ENCODE measurements at regions not wholly inside any gene's neighbourhood (a gene's known extent, or its start where the extent isn't known, plus 50 kb on each side); places are given as distances from the start of the nearest gene placed in this dataset.
"Not testable (repeated sequence)": the region's sequence is repeated elsewhere in the genome, so short reads cannot be mapped to it uniquely, and the experiment has no call there.

- FAIRE-seq (no peak), DNase-seq (ENCODE audit: low spot score) (no peak)
These were observed 801.9 kb downstream of the PLOD2 start for GRCh38 chr3:145359040-145359439.

DNA sequence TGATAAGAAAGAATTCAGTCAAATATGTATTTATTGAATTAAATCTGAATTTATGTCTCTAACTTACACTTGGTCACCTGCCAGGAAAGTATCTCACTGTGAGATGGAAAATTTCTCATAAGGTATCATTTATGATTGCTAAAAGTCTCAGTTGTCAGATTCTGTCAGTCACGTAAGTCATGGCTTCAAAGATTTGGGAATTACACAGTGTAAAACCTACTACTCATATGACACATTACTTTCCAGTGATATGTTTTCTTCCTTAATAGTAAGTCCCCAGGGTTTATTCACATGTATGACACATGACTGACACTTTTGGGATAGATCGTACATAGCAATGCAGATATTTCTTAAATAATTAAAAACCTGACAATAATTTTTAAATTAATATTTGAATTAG lies 792.2 kb downstream of the PLOD2 start:
- no peak for FAIRE-seq

GRCh38 chr3:145370870-145371269 lies 790.1 kb downstream of the PLOD2 start:
- FAIRE-seq (no peak), DNase-seq (ENCODE audit: low spot score) (no peak)

More for the DNA sequence above, 792.2 kb downstream of the PLOD2 start:
- no peak for DNase-seq (ENCODE audit: low spot score)

- DNase-seq (ENCODE audit: low spot score) (no peak), FAIRE-seq (no peak)
These were observed 783.7 kb downstream of the PLOD2 start for GRCh38 chr3:145377301-145377700.

DNA sequence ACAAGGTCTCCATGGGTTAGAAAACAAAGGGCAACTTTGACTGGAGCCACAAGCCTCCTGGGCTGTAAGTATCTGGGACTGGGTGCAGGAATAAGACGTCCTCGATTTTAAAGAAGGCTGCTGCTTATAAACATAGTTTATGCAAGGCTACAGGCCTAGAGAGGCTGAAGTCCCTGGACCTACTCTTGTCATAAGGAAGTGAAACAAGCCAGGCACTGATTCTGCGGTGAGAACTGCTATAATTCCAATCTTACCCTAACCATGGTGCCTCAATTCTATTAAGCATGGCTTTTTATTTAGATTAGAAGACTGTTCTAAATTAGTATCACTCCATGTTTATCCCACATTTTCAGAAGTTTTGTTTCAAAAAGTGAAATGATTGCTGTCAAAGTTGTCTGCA lies 777.6 kb downstream of the PLOD2 start:
- no peak for FAIRE-seq
- no peak for DNase-seq (ENCODE audit: low spot score)

- FAIRE-seq (no peak), DNase-seq (ENCODE audit: low spot score) (no peak)
These were observed 776.7 kb downstream of the PLOD2 start for GRCh38 chr3:145384307-145384706.

DNA sequence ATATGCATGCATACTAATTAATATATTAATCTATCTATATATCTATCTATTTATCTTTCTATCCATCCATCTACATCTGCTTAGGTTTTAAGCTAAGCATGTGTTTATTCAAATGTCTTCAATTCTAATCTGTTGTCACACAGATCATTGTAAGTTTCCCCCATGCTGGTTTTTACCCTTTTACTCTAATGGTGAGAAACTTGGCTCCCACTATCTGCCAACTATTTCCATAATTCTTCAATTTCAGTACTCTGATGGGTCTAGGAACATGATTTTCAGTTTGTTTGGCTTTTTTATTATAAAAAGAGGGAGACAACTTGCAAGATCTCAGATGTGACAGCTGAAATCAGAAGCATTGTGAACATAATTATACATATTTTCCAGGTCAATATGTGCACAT lies 773.8 kb downstream of the PLOD2 start:
- FAIRE-seq (no peak), DNase-seq (ENCODE audit: low spot score) (no peak)

GRCh38 chr3:145395421-145395820 lies 765.6 kb downstream of the PLOD2 start:
- DNase-seq (ENCODE audit: low spot score) (no peak), FAIRE-seq (no peak)

DNA sequence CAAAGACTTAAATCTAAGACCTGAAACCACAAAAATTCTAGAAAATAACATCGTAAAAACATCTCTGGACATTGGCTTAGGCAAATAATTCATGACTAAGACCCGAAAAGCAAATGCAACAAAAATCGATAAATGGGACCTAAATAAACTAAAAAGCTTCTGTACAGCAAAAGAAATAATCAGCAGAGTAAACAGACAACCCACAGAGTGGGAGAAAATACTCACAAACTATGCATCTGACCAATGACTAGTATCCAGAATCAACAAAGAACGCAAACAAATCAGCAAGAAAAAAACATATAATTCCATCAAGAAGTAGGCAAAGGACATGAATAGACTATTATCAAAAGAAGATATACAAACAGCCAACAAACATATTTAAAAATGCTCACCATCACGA lies 749.4 kb downstream of the PLOD2 start:
- DNase-seq (ENCODE audit: low spot score): no peak
- no peak for FAIRE-seq

DNA sequence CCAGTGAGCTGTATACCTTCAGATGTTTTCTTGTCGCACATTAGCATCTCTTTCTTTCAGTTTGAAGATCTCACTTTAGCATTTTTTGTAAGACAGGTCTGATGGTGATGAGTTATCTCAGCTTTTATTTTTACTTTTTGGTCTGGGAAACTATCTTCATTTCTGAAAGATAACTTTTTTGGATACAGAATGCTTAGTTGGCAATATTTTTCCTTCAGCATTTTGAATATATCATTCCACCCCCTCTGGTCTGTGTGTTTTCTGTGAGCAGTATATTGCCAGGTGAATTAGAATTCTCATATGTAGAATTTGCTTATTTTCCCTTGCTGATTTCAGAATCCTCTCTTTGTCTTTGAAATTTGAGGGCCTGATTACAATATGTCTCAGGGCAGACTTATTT lies 743.3 kb downstream of the PLOD2 start:
- DNase-seq (ENCODE audit: low spot score): no peak
- FAIRE-seq: no peak

GRCh38 chr3:145422556-145422955 lies 738.4 kb downstream of the PLOD2 start:
- FAIRE-seq: no peak
- DNase-seq (ENCODE audit: low spot score): no peak

DNA sequence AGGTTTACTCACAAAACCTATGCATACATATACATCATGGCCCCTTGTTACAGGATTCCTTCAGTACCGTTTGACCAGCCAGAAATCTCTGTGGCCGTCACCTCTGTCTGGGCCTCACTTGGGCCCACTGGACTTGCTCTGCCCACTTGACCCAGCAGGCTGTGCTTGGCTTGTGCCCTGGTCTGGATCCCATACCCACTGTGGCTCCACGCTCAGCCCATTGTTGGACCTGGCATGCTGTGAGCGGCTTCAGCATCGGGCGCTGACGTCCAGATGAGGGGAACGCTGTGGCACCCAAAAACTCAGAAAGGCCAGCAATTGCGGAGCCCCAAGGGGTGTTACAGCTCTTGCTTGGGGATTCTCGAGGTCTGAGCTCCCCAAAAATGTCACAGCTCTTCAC lies 733.6 kb downstream of the PLOD2 start:
- DNase-seq (ENCODE audit: low spot score): no peak
- FAIRE-seq: no peak

GRCh38 chr3:145429546-145429945 lies 731.4 kb downstream of the PLOD2 start:
- no peak for FAIRE-seq
- no peak for DNase-seq (ENCODE audit: low spot score)

DNA sequence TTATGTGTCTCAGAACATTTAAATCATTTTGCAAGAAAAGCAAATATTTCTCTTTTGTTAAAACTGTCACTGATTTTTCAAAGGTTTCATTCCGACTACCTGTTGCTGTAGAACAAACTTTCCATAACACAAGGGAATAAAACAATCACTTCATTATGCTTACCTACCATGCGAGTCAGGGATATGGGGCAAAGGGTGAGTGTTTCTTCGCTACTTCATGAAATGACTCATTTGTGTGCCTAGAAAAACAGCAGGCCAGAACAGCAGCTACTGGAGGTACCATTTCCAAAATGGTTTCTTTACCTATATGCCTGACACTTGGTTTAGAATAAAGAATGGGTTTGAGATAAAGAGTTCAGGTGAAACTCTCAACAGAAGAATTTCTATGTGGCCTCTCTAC lies 712.5 kb downstream of the PLOD2 start:
- DNase-seq (ENCODE audit: low spot score) (no peak), FAIRE-seq (no peak)

DNA sequence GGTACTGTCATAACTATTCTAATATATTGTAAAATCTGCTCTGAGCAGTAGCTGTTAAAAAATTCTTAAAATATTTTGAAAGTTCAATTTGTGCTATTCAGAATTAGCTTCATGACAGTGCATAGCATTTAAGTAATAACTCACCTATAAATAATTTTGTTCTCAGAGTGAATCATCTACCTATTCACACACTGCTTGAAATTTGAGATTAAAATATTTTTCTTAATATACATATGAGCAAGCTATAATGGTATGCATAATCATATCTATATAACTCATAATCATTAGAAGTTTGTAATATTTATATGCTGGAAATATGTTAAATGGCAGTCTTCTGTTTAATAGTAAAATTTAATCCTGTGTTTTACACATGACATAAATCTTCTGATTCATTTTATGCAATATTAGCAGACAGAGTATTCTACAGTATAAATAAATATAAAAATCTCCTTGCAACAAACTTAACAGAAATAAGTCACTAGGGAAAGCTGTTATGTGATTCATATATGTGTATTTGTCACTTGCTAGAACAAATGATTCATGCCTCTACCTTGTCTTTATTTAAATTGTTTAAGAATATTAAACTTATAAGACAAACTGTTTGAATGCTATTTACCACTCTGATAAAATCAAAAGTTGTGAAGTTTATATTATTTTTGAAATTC lies 710.8 kb downstream of the PLOD2 start:
- FAIRE-seq (no peak), DNase-seq (ENCODE audit: low spot score) (no peak)

DNA sequence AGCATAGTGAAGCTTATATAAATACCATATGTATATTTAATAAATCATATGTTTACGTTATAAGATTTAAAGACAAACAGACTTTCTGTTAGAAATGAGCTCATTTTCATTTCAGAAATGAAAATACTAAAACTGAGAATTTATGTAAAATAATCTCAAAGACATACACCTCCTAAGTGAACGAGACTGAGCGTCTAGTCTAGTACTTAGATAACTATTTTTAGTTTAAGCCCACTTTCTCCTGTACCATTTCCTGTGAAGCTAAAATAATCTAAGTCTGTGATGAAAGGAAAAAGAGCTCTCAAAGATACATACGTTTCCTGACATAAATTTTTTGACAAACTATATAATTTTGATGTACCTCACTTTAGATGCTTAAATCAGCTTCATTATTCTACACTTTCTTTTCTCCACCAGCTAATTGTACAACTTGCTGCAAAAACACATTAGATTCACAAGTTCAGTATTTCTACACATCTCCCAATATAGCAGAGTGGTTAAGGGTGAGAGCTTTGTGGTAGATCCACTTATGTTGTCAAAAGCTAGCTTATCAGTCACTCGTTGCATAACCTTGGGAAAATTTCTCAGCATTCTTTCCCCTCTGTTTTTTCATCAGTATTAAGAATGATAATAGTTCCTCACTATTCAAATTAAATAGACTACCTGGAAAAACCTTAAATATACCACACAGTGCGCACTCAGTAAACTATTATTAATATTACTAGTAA lies 703.0 kb downstream of the PLOD2 start:
- FAIRE-seq (no peak), DNase-seq (ENCODE audit: low spot score) (no peak)

DNA sequence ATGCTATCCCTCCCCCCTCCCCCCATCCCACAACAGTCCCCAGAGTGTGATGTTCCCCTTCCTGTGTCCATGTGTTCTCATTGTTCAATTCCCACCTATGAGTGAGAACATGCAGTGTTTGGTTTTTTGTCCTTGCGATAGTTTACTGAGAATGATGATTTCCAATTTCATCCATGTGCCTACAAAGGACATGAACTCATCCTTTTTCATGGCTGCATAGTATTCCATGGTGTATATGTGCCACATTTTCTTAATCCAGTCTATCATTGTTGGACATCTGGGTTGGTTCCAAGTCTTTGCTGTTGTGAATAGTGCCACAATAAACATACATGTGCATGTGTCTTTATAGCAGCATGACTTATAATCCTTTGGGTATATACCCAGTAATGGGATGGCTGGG lies 701.3 kb downstream of the PLOD2 start:
- not testable (repeated sequence) for FAIRE-seq; DNase-seq (ENCODE audit: low spot score)

DNA sequence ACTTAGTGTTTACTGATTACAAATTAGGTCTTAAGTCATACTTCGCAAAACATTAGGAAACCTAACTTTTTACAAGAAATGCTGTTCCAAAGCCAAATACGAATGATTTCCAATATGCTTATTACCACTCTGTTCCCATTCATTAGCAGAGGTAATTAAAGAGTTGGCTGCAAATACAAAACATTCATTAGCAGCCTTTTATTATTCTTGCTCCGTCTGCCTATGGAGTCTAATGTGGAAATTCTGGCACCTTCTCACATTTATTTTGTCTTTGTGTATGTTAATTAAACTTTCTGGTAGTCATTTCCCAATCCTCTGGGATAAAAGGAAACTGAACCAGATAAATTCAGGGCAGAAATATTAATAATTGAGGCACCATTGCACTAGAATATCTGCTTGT lies 689.0 kb downstream of the PLOD2 start:
- DNase-seq (ENCODE audit: low spot score) (no peak), FAIRE-seq (no peak)

- FAIRE-seq: not testable (repeated sequence)
These were observed 678.2 kb downstream of the PLOD2 start for GRCh38 chr3:145482735-145483134.

GRCh38 chr3:145483992-145484391 lies 677.0 kb downstream of the PLOD2 start:
- FAIRE-seq: no peak
- DNase-seq (ENCODE audit: low spot score): no peak

More at GRCh38 chr3:145482735-145483134, 678.2 kb downstream of the PLOD2 start:
- not testable (repeated sequence) for DNase-seq (ENCODE audit: low spot score)

- FAIRE-seq (no peak), DNase-seq (ENCODE audit: low spot score) (no peak)
These were observed 672.0 kb downstream of the PLOD2 start for GRCh38 chr3:145489011-145489410.

GRCh38 chr3:145490088-145491048 lies 670.6 kb downstream of the PLOD2 start:
- no peak for DNase-seq (ENCODE audit: low spot score)
- FAIRE-seq: no peak

Data from RCC 7860 (cell line).